ENCODE measurements at regions not wholly inside any gene's neighbourhood (a gene's known extent, or its start where the extent isn't known, plus 50 kb on each side); places are given as distances from the start of the nearest gene placed in this dataset.
"Not testable (repeated sequence)": the region's sequence is repeated elsewhere in the genome, so short reads cannot be mapped to it uniquely, and the experiment has no call there.

DNA sequence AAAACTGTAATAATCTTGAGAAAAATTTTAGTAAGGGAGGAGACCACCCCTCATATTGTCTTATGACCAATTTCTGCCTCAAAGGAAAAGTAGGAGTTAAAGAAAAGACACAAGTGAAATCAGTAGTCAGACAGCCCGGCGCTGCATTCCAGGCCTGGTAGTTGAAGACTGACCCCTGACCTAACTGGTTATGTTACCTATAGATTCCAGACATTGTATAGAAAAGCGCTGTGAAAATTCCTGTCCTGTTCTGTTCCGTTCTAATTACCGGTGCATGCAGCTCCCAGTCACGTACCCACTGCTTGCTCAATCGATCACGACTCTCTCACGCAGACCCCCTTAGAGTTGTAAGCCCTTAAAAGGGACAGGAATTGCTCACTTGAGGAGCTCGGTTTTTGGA lies 587.9 kb upstream of the SLC8A1 start:
- not testable (repeated sequence) for H3K9me3 Mint-ChIP-seq; H3K4me1 Mint-ChIP-seq; ATAC-seq (ENCODE audit: low read depth in 2 of 2); H3K27me3 Mint-ChIP-seq; H3K36me3 Mint-ChIP-seq; DNase-seq; H3K4me3 Mint-ChIP-seq; H3K27ac Mint-ChIP-seq

DNA sequence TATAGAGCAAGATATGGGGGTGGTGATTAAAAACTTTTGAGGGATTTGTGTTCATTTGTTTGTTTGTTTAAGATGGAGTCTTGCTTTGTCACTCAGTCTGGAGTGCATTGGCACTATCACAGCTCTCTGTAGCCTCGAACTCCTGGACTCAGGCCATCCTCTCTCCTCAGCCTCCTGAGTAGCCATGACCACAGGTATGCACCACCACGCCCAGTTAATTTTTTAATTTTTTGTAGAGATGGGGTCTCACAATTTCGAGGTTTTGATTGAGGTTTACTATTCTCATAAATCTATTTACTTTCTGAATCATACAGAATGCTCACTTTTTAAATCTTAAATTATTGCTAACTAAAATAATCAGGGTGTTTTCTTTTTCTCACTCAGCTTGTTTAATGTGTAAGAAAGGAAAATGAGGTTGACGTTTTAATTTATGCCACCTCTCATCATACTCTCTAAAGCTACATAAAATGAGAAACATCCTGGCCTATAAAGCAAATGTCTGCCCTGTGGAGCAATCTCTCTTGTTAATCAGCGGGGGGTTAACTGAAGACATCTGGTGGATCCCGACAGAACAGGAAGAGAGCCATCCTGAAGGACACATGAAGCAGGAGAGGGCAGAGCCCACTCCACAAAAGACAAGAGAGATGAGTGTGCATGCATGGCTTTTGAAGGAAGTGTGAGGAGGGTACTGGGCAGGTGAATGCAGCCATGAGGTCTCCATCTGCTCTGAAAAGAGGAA lies 589.1 kb upstream of the SLC8A1 start:
- no peak overlapping the region for H3K4me3 Mint-ChIP-seq

DNA sequence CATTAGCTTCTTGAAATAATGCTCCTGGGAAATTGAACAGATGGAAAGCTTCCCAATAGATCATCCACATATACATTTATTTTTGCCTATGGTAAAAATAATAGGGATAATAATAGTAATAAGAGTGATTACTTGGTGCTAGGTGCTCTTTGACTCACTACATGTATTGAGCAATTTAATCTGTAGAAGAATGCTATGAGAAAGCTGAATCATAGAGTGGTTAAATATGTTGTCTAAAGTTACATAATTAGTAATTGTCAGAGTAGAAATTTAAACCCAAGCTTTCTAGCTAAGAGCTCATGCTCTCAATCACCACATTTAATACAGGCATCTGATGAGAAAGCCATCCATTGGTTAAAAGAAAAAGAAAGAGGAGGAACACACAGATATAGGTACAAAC lies 590.5 kb upstream of the SLC8A1 start:
- H3K27ac Mint-ChIP-seq: no peak overlapping the region
- peaks cover 0 to 8% (median 5%) of the 10 kb centered on the region in 7 donors for H3K9me3 Mint-ChIP-seq
- H3K4me3 Mint-ChIP-seq: no peak overlapping the region
- DNase-seq (no peak), ATAC-seq (ENCODE audit: low read depth in 2 of 2) (no peak)
- H3K27me3 Mint-ChIP-seq: no peaks in the 10 kb centered on the region
- H3K36me3 Mint-ChIP-seq: no peaks in the 10 kb centered on the region
- no peaks in the 10 kb centered on the region for H3K4me1 Mint-ChIP-seq

More for the DNA sequence above, 589.1 kb upstream of the SLC8A1 start:
- H3K36me3 Mint-ChIP-seq: no peaks in the 10 kb centered on the region
- peaks cover 0 to 8% (median 5%) of the 10 kb centered on the region in 7 donors for H3K9me3 Mint-ChIP-seq
- no peak for ATAC-seq (ENCODE audit: low read depth in 2 of 2)
- no peak overlapping the region for H3K27ac Mint-ChIP-seq
- H3K27me3 Mint-ChIP-seq: no peaks in the 10 kb centered on the region
- DNase-seq: no peak
- no peaks in the 10 kb centered on the region for H3K4me1 Mint-ChIP-seq

DNA sequence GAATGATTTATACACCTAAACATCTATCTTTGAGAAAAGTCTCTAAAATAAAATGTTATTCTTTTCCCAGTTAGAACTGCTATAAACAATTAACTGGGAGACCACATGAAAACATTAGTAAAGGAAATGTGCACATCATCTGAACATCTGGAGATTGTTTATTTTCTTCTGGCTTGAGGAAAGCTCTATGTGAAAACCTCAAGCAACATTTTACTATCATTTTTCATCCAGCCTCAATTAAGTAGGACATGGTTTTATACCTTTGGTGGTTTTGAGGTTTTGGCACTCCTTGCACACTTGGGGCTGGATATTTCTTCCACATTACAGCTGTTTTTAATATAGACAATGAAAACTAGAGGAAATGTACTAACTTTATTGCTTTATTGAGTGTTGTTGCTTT lies 609.5 kb upstream of the SLC8A1 start:
- Mint-ChIP-seq H3K9me3 (peaks cover 0 to 3% (median 0%) of the 10 kb centered on the region in 7 donors), H3K4me1 (no peaks in the 10 kb centered on the region), H3K27ac (no peak overlapping the region), H3K27me3 (no peaks in the 10 kb centered on the region), H3K36me3 (no peaks in the 10 kb centered on the region), H3K4me3 (no peak overlapping the region)
- DNase-seq (no peak), ATAC-seq (ENCODE audit: low read depth in 2 of 2) (no peak)

DNA sequence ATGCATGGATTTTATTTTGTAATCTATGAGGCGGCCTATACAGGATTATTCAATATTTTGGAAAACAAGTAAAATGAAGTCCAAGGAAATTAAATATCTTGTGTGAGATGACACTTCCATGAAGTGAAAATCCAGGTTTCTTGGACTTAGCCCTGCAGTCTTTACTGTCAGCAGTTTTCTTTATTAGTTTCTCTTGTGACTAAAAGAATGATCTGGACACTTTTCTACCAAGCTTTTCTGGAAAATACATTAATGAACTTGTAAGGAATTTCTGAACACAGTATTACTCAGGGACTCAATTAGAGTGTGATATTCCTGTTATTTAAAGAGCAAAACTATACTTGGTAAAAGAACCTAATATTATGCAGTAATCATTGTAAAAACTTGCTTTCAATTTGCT lies 610.4 kb upstream of the SLC8A1 start:
- Mint-ChIP-seq H3K27me3 (no peaks in the 10 kb centered on the region), H3K4me3 (no peak overlapping the region), H3K36me3 (no peaks in the 10 kb centered on the region), H3K27ac (no peak overlapping the region), H3K4me1 (no peaks in the 10 kb centered on the region), H3K9me3 (peaks cover 0 to 3% (median 0%) of the 10 kb centered on the region in 7 donors)
- ATAC-seq (ENCODE audit: low read depth in 2 of 2) (no peak), DNase-seq (no peak)

DNA sequence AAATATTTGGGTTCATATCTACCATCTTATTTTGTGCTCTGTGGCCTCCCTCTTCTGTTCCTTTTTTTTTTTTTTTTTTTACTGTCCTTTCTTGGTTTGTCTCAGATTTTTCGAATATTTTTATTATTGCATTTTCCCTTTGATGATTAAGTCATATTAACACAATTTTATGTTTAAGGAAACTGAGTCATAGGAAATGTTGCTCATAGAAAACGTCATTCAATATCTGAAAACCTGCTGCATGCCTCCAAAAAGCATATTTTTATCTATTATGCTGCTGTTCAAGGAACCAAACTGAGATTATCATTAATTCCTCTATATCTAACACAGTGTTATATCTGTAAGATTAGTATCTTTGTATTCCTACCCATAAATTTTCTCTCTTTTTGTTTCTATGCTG lies 614.3 kb upstream of the SLC8A1 start:
- H3K4me1 Mint-ChIP-seq: no peaks in the 10 kb centered on the region
- no peak overlapping the region for H3K4me3 Mint-ChIP-seq
- no peaks in the 10 kb centered on the region for H3K36me3 Mint-ChIP-seq
- no peaks in the 10 kb centered on the region for H3K27me3 Mint-ChIP-seq
- DNase-seq (no peak), ATAC-seq (ENCODE audit: low read depth in 2 of 2) (no peak)
- no peaks in the 10 kb centered on the region for H3K9me3 Mint-ChIP-seq
- no peak overlapping the region for H3K27ac Mint-ChIP-seq

DNA sequence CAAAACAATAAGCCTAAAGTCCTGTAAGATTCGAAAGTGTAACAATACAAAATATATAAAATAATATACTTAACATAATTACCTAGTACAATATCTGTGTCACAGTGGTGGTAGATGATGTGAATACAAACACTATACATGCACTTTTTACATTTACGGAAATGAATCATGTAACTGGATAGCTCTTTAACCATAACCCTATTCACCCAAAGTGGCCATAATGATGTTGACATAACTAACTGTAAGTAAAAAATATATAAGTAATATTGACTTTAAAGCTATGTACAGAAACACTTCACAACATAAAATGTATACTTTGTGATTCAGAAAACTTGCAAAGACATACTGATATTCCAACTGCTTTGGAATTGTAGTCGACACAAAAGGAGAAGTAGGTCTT lies 616.9 kb upstream of the SLC8A1 start:
- Mint-ChIP-seq H3K4me3 (no peak overlapping the region), H3K27ac (no peak overlapping the region), H3K4me1 (no peaks in the 10 kb centered on the region), H3K36me3 (no peaks in the 10 kb centered on the region), H3K27me3 (no peaks in the 10 kb centered on the region), H3K9me3 (no peaks in the 10 kb centered on the region)
- DNase-seq (no peak), ATAC-seq (ENCODE audit: low read depth in 2 of 2) (no peak)

DNA sequence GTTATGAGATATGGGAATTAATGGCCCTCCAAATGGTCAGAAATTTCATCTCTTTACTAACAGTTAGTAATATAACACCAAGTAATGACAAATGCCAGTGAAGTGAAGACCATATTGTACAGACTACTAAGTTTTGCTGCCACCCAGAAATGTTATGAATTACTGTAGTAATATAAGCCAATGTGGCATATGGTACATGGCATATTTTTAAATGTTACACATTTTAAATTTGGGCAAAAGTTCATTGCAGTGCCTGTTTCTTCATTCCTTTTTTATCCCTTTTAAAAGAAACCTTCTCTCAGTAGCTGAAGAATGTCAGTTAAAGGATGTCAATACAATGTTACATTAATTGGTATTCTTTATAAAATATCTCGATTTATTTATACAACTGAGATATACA lies 626.5 kb upstream of the SLC8A1 start:
- ATAC-seq (ENCODE audit: low read depth in 2 of 2) (no peak), DNase-seq (no peak)
- Mint-ChIP-seq H3K4me3 (no peak overlapping the region), H3K27ac (no peak overlapping the region), H3K27me3 (no peaks in the 10 kb centered on the region), H3K36me3 (no peaks in the 10 kb centered on the region), H3K9me3 (peaks cover 0 to 6% (median 0%) of the 10 kb centered on the region in 7 donors), H3K4me1 (no peaks in the 10 kb centered on the region)

DNA sequence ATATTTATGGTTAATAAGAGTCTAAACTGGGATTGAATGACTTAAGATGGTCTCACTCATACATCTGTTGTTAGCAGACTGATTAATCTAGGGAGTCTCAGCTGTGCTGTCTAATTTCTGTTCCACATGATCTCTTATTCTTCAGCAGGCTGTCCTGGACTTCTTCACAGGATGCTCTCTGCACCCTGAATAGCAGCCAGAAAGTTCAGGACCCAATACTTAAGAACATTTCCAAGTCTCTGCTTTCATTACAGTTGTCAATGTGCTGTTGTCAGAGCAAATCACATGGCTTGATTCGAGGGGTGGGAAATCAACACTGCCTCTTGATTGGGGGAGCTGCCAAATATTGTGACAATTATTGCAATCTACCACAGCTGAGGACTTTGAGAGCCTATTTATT lies 627.1 kb upstream of the SLC8A1 start:
- Mint-ChIP-seq H3K36me3 (no peaks in the 10 kb centered on the region), H3K27ac (no peak overlapping the region), H3K9me3 (peaks cover 0 to 6% (median 0%) of the 10 kb centered on the region in 7 donors), H3K27me3 (no peaks in the 10 kb centered on the region), H3K4me1 (no peaks in the 10 kb centered on the region), H3K4me3 (no peak overlapping the region)
- no peak for DNase-seq
- no peak for ATAC-seq (ENCODE audit: low read depth in 2 of 2)

DNA sequence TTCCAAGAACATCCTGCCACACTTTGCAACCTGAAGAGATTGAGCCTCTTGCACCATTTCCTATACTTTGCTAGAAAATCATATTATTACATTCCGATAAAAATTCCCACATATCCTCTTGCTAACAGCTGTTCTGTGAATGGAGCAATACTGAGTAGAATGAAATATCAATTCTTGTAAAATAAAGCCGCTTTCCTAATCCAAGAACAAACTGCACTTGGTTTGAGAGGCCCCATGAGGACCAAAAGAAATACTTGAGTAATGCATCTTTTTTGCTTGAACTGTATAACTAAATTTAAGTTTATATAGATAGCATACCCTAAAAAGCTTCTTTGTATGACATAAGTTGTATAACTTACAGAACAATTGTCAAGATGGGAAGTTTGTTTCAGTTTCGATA lies 632.4 kb upstream of the SLC8A1 start:
- ATAC-seq (ENCODE audit: low read depth in 2 of 2) (no peak), DNase-seq (no peak)
- no peaks in the 10 kb centered on the region for H3K4me1 Mint-ChIP-seq
- no peak overlapping the region for H3K4me3 Mint-ChIP-seq
- H3K27ac Mint-ChIP-seq: no peak overlapping the region
- H3K36me3 Mint-ChIP-seq: no peaks in the 10 kb centered on the region
- H3K9me3 Mint-ChIP-seq: peaks cover 0 to 10% (median 0%) of the 10 kb centered on the region in 7 donors
- no peaks in the 10 kb centered on the region for H3K27me3 Mint-ChIP-seq

DNA sequence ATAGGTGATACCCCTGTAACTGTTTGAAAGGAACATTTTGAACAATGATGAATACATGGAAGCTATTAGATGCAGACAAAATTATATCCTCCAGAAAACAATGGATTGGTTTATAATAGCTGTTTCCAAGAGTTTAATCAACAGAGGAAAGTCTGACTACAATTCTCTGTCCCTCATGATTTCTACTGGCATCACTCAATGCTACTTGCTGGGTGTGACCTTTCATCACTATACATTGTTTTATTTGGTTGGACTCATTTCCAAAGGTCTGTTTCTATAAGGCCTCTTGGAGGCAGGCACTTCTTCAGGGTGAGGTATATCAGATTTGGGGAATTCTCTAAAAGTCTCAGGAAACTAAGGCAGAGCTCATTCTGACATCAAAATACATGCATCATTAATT lies 636.1 kb upstream of the SLC8A1 start:
- no peaks in the 10 kb centered on the region for H3K36me3 Mint-ChIP-seq
- DNase-seq (no peak), ATAC-seq (ENCODE audit: low read depth in 2 of 2) (no peak)
- no peak overlapping the region for H3K4me3 Mint-ChIP-seq
- H3K4me1 Mint-ChIP-seq: no peaks in the 10 kb centered on the region
- peaks cover 0 to 4% (median 0%) of the 10 kb centered on the region in 7 donors for H3K9me3 Mint-ChIP-seq
- no peaks in the 10 kb centered on the region for H3K27me3 Mint-ChIP-seq
- no peak overlapping the region for H3K27ac Mint-ChIP-seq

DNA sequence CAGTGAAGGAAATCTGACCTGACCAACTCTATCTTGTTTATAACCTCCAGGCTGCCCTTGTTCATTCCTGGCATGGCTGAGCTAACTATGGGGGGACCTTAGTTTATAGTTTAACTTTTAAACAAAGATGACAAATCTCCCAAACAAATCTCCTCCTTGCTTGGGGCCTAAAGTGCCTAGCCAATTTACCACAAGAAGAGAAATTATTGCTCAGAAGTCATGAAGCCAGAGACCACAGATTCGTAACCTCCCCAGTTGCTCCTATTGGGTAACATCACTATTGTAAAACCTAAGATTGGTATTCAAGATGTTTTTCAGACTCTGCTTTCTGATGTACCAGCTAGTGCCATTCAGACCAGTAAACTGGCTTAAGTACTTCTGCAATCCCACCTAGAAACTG lies 649.4 kb upstream of the SLC8A1 start:
- Mint-ChIP-seq H3K4me3 (no peak overlapping the region), H3K9me3 (peaks cover 0 to 4% (median 0%) of the 10 kb centered on the region in 7 donors), H3K27ac (no peak overlapping the region), H3K36me3 (no peaks in the 10 kb centered on the region), H3K27me3 (no peaks in the 10 kb centered on the region), H3K4me1 (no peaks in the 10 kb centered on the region)
- DNase-seq: no peak
- ATAC-seq (ENCODE audit: low read depth in 2 of 2): no peak

DNA sequence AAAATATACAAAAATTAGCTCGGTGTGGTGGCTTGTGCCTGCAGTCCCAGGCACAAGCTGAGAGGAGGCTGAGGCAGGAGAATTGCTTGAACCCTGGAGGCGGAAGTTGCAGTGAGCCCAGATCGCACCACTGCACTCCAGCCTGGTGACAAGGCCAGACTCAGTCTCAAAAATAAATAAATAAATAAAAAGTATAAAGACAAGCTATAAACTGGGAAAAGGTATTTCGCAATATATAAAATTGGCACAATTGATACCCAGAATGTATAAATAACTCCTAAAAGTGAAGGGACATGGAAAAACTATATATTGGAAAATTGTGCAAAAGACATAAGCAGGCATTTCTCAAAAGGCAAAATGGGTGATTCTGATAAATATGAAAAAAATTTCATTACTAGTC lies 657.9 kb upstream of the SLC8A1 start:
- peaks cover 0 to 15% (median 4%) of the 10 kb centered on the region in 7 donors for H3K9me3 Mint-ChIP-seq
- DNase-seq (no peak), ATAC-seq (ENCODE audit: low read depth in 2 of 2) (no peak)
- no peaks in the 10 kb centered on the region for H3K27me3 Mint-ChIP-seq
- H3K27ac Mint-ChIP-seq: no peak overlapping the region
- H3K4me3 Mint-ChIP-seq: no peak overlapping the region
- no peaks in the 10 kb centered on the region for H3K36me3 Mint-ChIP-seq
- no peaks in the 10 kb centered on the region for H3K4me1 Mint-ChIP-seq

DNA sequence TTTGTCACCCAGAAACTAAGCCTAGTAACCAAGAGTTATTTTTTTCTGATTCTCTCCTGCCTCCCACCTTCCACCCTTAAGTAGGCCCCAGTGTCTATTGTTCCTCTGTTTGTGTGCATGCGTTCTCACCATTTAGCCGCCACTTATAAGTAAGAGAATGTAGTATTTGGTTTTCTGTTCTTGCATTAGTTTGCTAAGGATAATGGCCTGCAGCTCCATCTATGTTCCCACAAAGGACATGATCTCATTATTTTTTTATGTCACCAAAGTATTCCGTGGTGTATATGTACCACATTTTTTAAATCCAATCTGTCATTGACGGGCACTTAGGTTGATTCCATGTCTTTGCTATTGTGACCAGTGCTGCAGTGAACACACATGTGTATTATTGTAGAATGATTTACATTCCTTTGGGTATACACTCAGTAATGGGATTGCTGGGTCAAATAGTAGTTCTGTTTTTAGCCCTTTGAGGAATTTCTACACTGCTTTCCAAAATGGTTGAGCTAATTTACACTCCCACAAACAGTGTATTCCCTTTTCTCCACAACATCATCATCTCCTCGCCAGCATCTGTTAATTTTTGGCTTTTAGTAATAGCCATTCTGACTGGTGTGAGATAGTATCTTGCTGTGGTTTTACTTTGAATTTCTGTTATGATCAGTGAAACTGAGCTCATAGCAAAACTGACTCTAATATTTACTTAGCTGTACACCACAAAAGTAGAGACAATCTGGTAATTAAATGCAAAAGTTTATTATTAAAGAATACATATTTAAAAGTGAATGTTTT lies 660.1 kb upstream of the SLC8A1 start:
- H3K36me3 Mint-ChIP-seq: no peaks in the 10 kb centered on the region
- H3K27ac Mint-ChIP-seq: no peak overlapping the region
- DNase-seq (no peak), ATAC-seq (ENCODE audit: low read depth in 2 of 2) (no peak)
- H3K27me3 Mint-ChIP-seq: no peaks in the 10 kb centered on the region
- H3K4me1 Mint-ChIP-seq: no peaks in the 10 kb centered on the region
- no peak overlapping the region for H3K4me3 Mint-ChIP-seq
- H3K9me3 Mint-ChIP-seq: peaks cover 0 to 15% (median 3%) of the 10 kb centered on the region in 7 donors

All from naive B cell (primary cell).